ENCODE measurements at regions not wholly inside any gene's neighbourhood (a gene's known extent, or its start where the extent isn't known, plus 50 kb on each side); places are given as distances from the start of the nearest gene placed in this dataset.

DNA sequence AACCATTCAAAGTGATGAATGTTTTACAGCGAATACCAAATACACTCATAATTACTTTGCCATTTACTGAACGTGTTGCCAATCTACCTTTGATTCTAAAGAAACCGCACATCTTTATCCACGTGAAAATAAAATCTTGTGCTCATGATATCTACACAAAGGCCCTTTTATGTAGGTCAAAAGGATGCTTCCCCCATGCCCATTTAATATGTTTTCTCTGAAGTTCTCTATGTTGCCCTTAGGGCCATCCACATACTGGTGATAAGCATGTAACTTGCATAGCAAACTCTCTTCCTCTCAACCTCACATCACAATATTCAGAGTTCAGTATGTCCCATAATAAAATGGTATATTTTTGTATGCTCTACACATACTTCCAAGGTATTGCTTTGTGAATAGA is 380.0 kb upstream of the FIGN start:
- FAIRE-seq (no peak), DNase-seq (ENCODE audit: low read depth in 1 of 2, low spot score in 2 of 2) (no peak)
- Histone ChIP-seq H2BK20ac (ENCODE audit: low read length) (no peak overlapping the region), H3K14ac (ENCODE audit: insufficient read length) (no peak overlapping the region), H2BK5ac (ENCODE audit: low read depth, low read length) (no peak overlapping the region), H3K4me1 (replicated peaks in 1 of 4; ENCODE audit: control insufficient read depth in 3 of 4, insufficient read depth in 4 of 4, low read length in 3 of 4) (no peaks in the 10 kb centered on the region), H3K27ac (ENCODE audit: low read depth, low read length) (no peak overlapping the region), H2AK5ac (ENCODE audit: low read depth, low read length) (no peak overlapping the region), H4K91ac (replicated peaks; ENCODE audit: insufficient read length, low read length) (no peak overlapping the region), H3K23ac (ENCODE audit: insufficient read length) (no peak overlapping the region), H3K56ac (replicated peaks; ENCODE audit: insufficient read length, low read depth, low read length) (no peak overlapping the region), H3K9me3 (ENCODE audit: insufficient read depth in 2 of 2, low read depth in 1 of 2, low read length in 1 of 2) (no peaks in the 10 kb centered on the region), H3K79me2 (ENCODE audit: control insufficient read depth in 1 of 2, insufficient read depth in 2 of 2, low read length in 2 of 2) (no peaks in the 10 kb centered on the region), H3K4me3 (ENCODE audit: extremely low read depth in 1 of 4, insufficient read depth in 2 of 4, low read depth in 3 of 4, low read length in 4 of 4) (no peak overlapping the region), H3K23me2 (ENCODE audit: low read depth, low read length) (no peaks in the 10 kb centered on the region), H4K8ac (ENCODE audit: extremely low read depth, insufficient read depth, low read length) (no peak overlapping the region), H2BK12ac (ENCODE audit: low read depth, low read length) (no peak overlapping the region), H2BK15ac (ENCODE audit: low read length) (no peak overlapping the region), H4K5ac (ENCODE audit: insufficient read length, low read depth, low read length) (no peak overlapping the region), H3K27me3 (replicated peaks in 1 of 4; ENCODE audit: control insufficient read depth in 3 of 4, extremely low read depth in 1 of 4, insufficient read depth in 3 of 4, low read length in 3 of 4) (no peaks in the 10 kb centered on the region), H2BK120ac (replicated peaks; ENCODE audit: low read depth, low read length) (no peak overlapping the region), H3K9ac (replicated peaks in 1 of 4; ENCODE audit: extremely low read depth in 1 of 4, low read depth in 3 of 4, low read length in 3 of 4) (no peak overlapping the region), H3K79me1 (ENCODE audit: low read depth, low read length) (no peaks in the 10 kb centered on the region), H4K20me1 (replicated peaks in 1 of 2; ENCODE audit: control insufficient read depth in 1 of 2, insufficient read depth in 2 of 2, low read length in 2 of 2) (no peaks in the 10 kb centered on the region), H3K18ac (ENCODE audit: extremely low read depth, low read length) (no peak overlapping the region), H3K36me3 (ENCODE audit: control insufficient read depth in 2 of 4, insufficient read depth in 4 of 4, low read length in 3 of 4) (no peaks in the 10 kb centered on the region), H2AFZ (ENCODE audit: low read length) (no peak overlapping the region), H3K4ac (replicated peaks; ENCODE audit: insufficient read length, low read depth, low read length) (no peak overlapping the region), H3K4me2 (ENCODE audit: insufficient read depth in 1 of 2, low read depth in 2 of 2, low read length in 2 of 2) (no peak overlapping the region)
- WGBS, 2 experiments (ENCODE audit: extremely low coverage in 1 of 2, insufficient coverage in 1 of 2, insufficient read length in 1 of 2, insufficient replicate concordance in 2 of 2, low coverage in 1 of 2, low lambda C conversion rate in 2 of 2, missing lambda C conversion rate in 1 of 2), result 91% methylated on average over 4 of the region's 4 CpGs; no CpG with 5 or more reads in 1 of the 2 experiments
- CTCF ChIA-PET (ENCODE audit: partially characterized antibody), result no interaction called here
- no peak for TF ChIP-seq SRF (IDR thresholded peaks at IDR 0.05; ENCODE audit: low read depth, low read length)
- TF ChIP-seq CBX5 (IDR thresholded peaks at IDR 0.05; ENCODE audit: low read depth, low read length), result no peak
- no peak for TF ChIP-seq POU5F1 (IDR thresholded peaks at IDR 0.05; ENCODE audit: low read depth, low read length)
- TF ChIP-seq HDAC6 (IDR thresholded peaks at IDR 0.05; ENCODE audit: low read depth, low read length), result no peak
- no peak for TF ChIP-seq SP4 (IDR thresholded peaks at IDR 0.05; ENCODE audit: low read length)
- no peak for TF ChIP-seq SAP30 (IDR thresholded peaks at IDR 0.05; ENCODE audit: insufficient read depth, insufficient replicate concordance, low read length)
- no peak for TF ChIP-seq RAD21 (IDR thresholded peaks at IDR 0.05 in 1 of 2, conservative IDR thresholded peaks at IDR 0.05 in 1 of 2; ENCODE audit: low read depth in 2 of 2, low read length in 2 of 2)
- no peak for TF ChIP-seq EP300 (IDR thresholded peaks at IDR 0.05; ENCODE audit: borderline replicate concordance in 1 of 2, low read depth in 2 of 2, low read length in 2 of 2)
- no peak for TF ChIP-seq BACH1 (IDR thresholded peaks at IDR 0.05; ENCODE audit: low read length)
- TF ChIP-seq GTF2F1 (IDR thresholded peaks at IDR 0.05; ENCODE audit: borderline replicate concordance, low read depth, low read length), result no peak
- TF ChIP-seq SP1 (IDR thresholded peaks at IDR 0.05; ENCODE audit: low read depth, low read length), result no peak
- TF ChIP-seq POLR2AphosphoS5 (IDR thresholded peaks at IDR 0.05; ENCODE audit: low read depth, low read length), result no peak
- no peak for TF ChIP-seq CBX8 (IDR thresholded peaks at IDR 0.05; ENCODE audit: borderline replicate concordance, low read depth, low read length)
- TF ChIP-seq KDM5A (IDR thresholded peaks at IDR 0.05; ENCODE audit: low read length), result no peak
- POLR2A ChIA-PET (ENCODE audit: partially characterized antibody), result no interaction called here

Data from H1 (cell line).